Parathyroid adenoma (tissue), 2 donors: ENCODE measurements at regions not wholly inside any gene's neighbourhood (a gene's known extent, or its start where the extent isn't known, plus 50 kb on each side); places are given as distances from the start of the nearest gene placed in this dataset.

Experiments used
- H2AFZ ChIP-seq: fragments of 300-600 bp; sonication (generic); one replicate; pipeline ENCODE4 v1.7.0; 2017; ENCODE audit warnings: antibody characterized with exemption, mild to moderate bottlenecking
- H3K27ac ChIP-seq: fragments of 300-600 bp; sonication (generic); one replicate; pipeline ENCODE4 v1.7.0; 2017
- H3K27me3 ChIP-seq: fragments of 300-600 bp; sonication (generic); one replicate; pipeline ENCODE4 v1.7.0; 2017; ENCODE audit warnings: low read length; ENCODE audit not compliant: control insufficient read depth, insufficient read depth
- H3K36me3 ChIP-seq: fragments of 300-600 bp; sonication (generic); one replicate; pipeline ENCODE4 v1.7.0; 2017; ENCODE audit warnings: low read length; ENCODE audit not compliant: control insufficient read depth, insufficient read depth
- H3K4me1 ChIP-seq: fragments of 300-600 bp; sonication (generic); one replicate; pipeline ENCODE4 v1.7.0; 2017; ENCODE audit warnings: control low read depth
- H3K4me2 ChIP-seq: fragments of 300-600 bp; sonication (generic); one replicate; pipeline ENCODE4 v1.7.0; 2017; ENCODE audit warnings: low read length
- H3K4me3 ChIP-seq: fragments of 300-600 bp; sonication (generic); one replicate; pipeline ENCODE4 v1.7.0; 2017; ENCODE audit warnings: low read depth, low read length
- H3K79me2 ChIP-seq: fragments of 300-600 bp; sonication (generic); one replicate; pipeline ENCODE4 v1.7.0; 2017; ENCODE audit warnings: control low read depth
- H3K9ac ChIP-seq: fragments of 300-600 bp; sonication (generic); one replicate; pipeline ENCODE4 v1.7.0; 2017; ENCODE audit warnings: mild to moderate bottlenecking
- H3K9me3 ChIP-seq: fragments of 300-600 bp; sonication (generic); one replicate; pipeline ENCODE4 v1.7.0; 2017; ENCODE audit warnings: low read length; ENCODE audit not compliant: control insufficient read depth
- TF ChIP-seq, protein P1 (sequence below): fragments of 300-600 bp; sonication (generic); IDR thresholded peaks from one replicate; pipeline ENCODE4 v1.7.0; 2017; ENCODE audit warnings: antibody characterized with exemption, mild to moderate bottlenecking
- donor health status: primary hyperparathyroidism.

- H3K27ac ChIP-seq, result no peak overlapping the region
- H3K9me3 ChIP-seq, result no peaks in the 10 kb centered on the region
- H3K79me2 ChIP-seq, result no peaks in the 10 kb centered on the region
- TF ChIP-seq, protein P1, sequence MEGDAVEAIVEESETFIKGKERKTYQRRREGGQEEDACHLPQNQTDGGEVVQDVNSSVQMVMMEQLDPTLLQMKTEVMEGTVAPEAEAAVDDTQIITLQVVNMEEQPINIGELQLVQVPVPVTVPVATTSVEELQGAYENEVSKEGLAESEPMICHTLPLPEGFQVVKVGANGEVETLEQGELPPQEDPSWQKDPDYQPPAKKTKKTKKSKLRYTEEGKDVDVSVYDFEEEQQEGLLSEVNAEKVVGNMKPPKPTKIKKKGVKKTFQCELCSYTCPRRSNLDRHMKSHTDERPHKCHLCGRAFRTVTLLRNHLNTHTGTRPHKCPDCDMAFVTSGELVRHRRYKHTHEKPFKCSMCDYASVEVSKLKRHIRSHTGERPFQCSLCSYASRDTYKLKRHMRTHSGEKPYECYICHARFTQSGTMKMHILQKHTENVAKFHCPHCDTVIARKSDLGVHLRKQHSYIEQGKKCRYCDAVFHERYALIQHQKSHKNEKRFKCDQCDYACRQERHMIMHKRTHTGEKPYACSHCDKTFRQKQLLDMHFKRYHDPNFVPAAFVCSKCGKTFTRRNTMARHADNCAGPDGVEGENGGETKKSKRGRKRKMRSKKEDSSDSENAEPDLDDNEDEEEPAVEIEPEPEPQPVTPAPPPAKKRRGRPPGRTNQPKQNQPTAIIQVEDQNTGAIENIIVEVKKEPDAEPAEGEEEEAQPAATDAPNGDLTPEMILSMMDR, result no peak
- no peak overlapping the region for H3K4me3 ChIP-seq
- H3K9ac ChIP-seq, result no peak overlapping the region
- H3K27me3 ChIP-seq, result no peaks in the 10 kb centered on the region
- H3K4me2 ChIP-seq, result no peak overlapping the region
- H3K36me3 ChIP-seq, result no peaks in the 10 kb centered on the region
- H2AFZ ChIP-seq, result no peak overlapping the region
- no peaks in the 10 kb centered on the region for H3K4me1 ChIP-seq
Observed at GRCh38 chr12:98172304-98172703, 343.1 kb upstream of the TMPO start.

DNA sequence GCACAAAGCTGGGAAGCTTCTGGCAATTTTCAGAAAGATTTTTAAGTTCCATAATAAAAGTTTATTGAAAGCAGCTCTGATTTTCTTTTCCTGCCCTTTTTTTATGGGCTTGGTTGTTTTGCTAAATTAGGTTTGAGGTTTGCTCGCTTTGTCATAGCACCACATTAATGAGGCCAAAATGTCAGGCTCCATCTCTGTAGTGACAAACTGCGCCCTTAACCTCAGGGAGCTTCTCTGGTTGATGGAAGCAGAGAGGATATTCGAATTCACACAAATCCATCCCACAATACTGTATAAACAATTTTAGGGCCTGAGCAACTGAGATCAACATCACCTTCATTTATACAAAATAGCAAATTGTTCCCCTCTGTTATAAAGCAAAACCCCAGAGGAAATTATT, 342.6 kb upstream of the TMPO start:
- Histone ChIP-seq H3K27me3 (no peaks in the 10 kb centered on the region), H3K4me1 (no peaks in the 10 kb centered on the region), H3K4me2 (no peak overlapping the region), H3K27ac (no peak overlapping the region), H3K79me2 (no peaks in the 10 kb centered on the region), H3K9ac (no peak overlapping the region), H3K36me3 (no peaks in the 10 kb centered on the region), H3K4me3 (no peak overlapping the region), H2AFZ (no peak overlapping the region), H3K9me3 (no peaks in the 10 kb centered on the region)
- TF ChIP-seq, protein P1, result no peak

DNA sequence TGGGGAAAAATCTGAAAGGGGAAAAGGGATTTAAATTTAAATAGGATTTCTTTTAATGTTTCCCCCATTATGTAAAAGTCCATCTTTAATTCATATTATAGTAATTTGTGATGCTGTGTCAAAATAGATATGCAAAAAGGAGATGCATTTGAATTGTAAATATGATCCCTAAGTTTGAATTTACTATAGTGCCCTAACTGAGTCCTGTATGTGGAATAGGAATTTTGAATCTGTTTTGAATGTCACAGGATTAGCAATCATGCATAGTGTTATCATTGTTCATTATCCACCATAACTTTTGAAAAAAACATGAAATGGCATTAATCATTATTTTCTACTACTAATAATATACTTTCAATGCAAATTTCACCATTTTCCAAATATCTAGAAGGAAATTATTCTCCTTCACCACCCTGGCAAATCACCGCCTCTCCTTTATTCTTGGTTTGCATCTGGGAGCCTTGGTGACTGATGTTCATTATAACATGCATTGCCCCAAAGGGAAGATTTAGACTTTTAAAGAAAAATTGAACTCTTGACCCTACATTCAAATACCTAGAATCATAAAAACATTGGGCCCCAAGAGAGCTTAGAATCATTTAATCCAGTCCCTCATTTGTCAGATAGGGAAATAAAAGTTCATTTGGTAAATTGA, 341.5 kb upstream of the TMPO start:
- Histone ChIP-seq H3K4me1 (no peaks in the 10 kb centered on the region), H2AFZ (no peak overlapping the region), H3K27me3 (no peaks in the 10 kb centered on the region), H3K36me3 (no peaks in the 10 kb centered on the region), H3K4me2 (no peak overlapping the region), H3K79me2 (no peaks in the 10 kb centered on the region), H3K9me3 (no peaks in the 10 kb centered on the region), H3K4me3 (no peak overlapping the region), H3K9ac (no peak overlapping the region), H3K27ac (no peak overlapping the region)
- TF ChIP-seq, protein P1, result no peak

DNA sequence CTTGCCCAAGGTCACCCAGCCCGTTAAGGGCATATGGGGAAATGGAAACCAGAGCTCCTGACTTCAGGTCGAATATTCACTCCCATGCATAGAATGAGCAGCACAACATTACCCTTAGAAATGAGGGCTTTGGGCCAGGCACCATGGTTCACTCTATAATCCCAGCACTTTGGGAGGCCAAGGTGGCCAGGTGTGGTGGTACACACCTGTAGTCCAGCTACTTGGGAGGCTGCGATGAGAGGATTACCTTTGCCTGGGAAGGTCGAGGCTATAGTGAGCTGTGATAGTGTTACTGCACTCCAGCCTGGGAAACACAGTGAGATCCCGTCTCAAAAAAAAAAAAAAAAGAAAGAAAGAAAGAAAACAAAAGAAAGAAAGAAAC, 341.0 kb upstream of the TMPO start:
- TF ChIP-seq, protein P1, result no peak
- H3K79me2 ChIP-seq, result no peaks in the 10 kb centered on the region
- H3K4me3 ChIP-seq, result no peak overlapping the region
- no peaks in the 10 kb centered on the region for H3K9me3 ChIP-seq
- no peak overlapping the region for H2AFZ ChIP-seq
- no peaks in the 10 kb centered on the region for H3K27me3 ChIP-seq
- no peak overlapping the region for H3K27ac ChIP-seq
- H3K9ac ChIP-seq, result no peak overlapping the region
- H3K4me1 ChIP-seq, result no peaks in the 10 kb centered on the region
- no peaks in the 10 kb centered on the region for H3K36me3 ChIP-seq
- no peak overlapping the region for H3K4me2 ChIP-seq

GRCh38 chr12:98178126-98178525, 337.3 kb upstream of the TMPO start:
- TF ChIP-seq, protein P1, result no peak

More at GRCh38 chr12:98178126-98178525, 337.3 kb upstream of the TMPO start:
- H3K9ac ChIP-seq, result no peak overlapping the region
- no peaks in the 10 kb centered on the region for H3K36me3 ChIP-seq
- H3K4me2 ChIP-seq, result no peak overlapping the region
- no peaks in the 10 kb centered on the region for H3K4me1 ChIP-seq
- no peak overlapping the region for H3K27ac ChIP-seq
- H3K9me3 ChIP-seq, result no peaks in the 10 kb centered on the region
- H3K79me2 ChIP-seq, result no peaks in the 10 kb centered on the region
- H3K27me3 ChIP-seq, result no peaks in the 10 kb centered on the region
- H3K4me3 ChIP-seq, result no peak overlapping the region
- no peak overlapping the region for H2AFZ ChIP-seq
